HUES64 (cell line): ENCODE measurements at regions not wholly inside any gene's neighbourhood (a gene's known extent, or its start where the extent isn't known, plus 50 kb on each side); places are given as distances from the start of the nearest gene placed in this dataset.

ENCODE experiments used
- H3K27ac ChIP-seq: 2 replicates; pipeline ENCODE4 v1.7.0; 2013; ENCODE audit warnings: low read depth, low read length, inconsistent platforms
- H3K27me3 ChIP-seq: 2 replicates; pipeline ENCODE4 v1.6.1; 2013; ENCODE audit warnings: mild to moderate bottlenecking, low read length; ENCODE audit not compliant: insufficient read depth
- H3K36me3 ChIP-seq: 2 replicates; pipeline ENCODE4 v1.6.1; 2013; ENCODE audit warnings: mild to moderate bottlenecking, low read length; ENCODE audit not compliant: insufficient read depth
- H3K4me1 ChIP-seq: 2 replicates; pipeline ENCODE4 v1.6.1; 2013; ENCODE audit warnings: mild to moderate bottlenecking, low read length, moderate library complexity; ENCODE audit not compliant: insufficient read depth
- H3K4me3 ChIP-seq: 2 replicates; pipeline ENCODE4 v1.5.1; 2013; ENCODE audit warnings: mild to moderate bottlenecking, low read length, moderate library complexity
- H3K9ac ChIP-seq: 2 replicates; pipeline ENCODE4 v1.6.1; 2013; ENCODE audit warnings: mild to moderate bottlenecking, low read depth, low read length
- H3K9me3 ChIP-seq: 2 replicates; pipeline ENCODE4 v1.6.1; 2013; ENCODE audit warnings: low read depth, low read length; ENCODE audit not compliant: insufficient read depth
- WGBS: fragments of 150-250, 120-280 bp; methylation state at CpG from one replicate; pipeline ENCODE4 v1.1.7; 2013; ENCODE audit warnings: missing lambda C conversion rate; 5-methylcytosine and 5-hydroxymethylcytosine counted together

DNA sequence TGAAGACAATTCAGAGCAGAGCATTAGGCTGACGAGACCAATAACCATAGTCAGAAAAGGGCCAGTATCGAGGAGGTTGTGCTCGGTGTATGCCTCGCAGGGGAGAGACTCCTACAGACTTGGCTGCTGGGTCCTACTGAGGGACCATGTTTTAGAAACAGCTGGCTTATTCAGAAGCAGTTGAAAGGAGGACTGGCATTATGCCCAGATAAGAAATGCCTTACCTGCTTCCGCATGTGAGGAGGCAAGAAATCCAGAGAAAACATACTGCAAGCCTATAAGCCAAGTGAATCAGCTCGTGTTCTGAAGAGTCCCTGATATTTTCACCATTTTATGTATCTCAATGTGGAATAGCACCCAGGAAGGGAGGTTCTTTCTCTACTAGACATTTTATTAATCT, 434.7 kb downstream of the GRB14 start:
- Histone ChIP-seq H3K27ac (no peak overlapping the region), H3K27me3 (no peaks in the 10 kb centered on the region), H3K4me1 (no peaks in the 10 kb centered on the region), H3K9me3 (no peaks in the 10 kb centered on the region), H3K9ac (no peak overlapping the region), H3K36me3 (no peaks in the 10 kb centered on the region), H3K4me3 (no peak overlapping the region)
- WGBS: 92% methylated on average over 6 of the region's 6 CpGs

DNA sequence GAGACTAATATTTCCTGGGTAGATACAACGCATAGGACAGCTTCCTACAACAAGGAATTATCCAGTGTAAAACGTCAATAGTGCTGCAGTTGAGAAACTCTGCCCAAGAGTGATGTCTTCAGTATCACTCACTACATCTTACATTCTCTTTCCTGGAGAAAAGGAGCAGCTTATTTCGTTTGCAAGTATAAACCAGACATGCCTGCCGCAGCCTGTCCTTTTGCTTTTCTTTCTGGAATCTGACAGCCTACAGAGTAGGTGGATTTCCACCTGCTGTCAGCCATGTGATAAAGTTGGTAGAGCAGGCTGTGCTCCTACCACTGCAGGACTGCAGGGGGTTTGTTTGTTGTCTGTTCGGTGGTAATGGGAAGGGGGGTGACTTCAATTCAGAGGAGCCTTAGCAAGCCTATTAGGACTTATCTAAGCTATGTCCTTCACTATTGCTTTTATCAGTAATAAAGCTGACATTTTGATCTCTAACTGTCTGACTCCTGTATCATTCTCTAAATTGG, 439.1 kb downstream of the GRB14 start:
- Histone ChIP-seq H3K27ac (no peak overlapping the region), H3K9ac (no peak overlapping the region), H3K9me3 (no peaks in the 10 kb centered on the region), H3K36me3 (no peaks in the 10 kb centered on the region), H3K27me3 (no peaks in the 10 kb centered on the region), H3K4me1 (peaks cover 4% of the 10 kb centered on the region; the same call in 1 of the 2 replicates), H3K4me3 (no peak overlapping the region)
- 61% methylated on average over 5 of the region's 5 CpGs for WGBS

DNA sequence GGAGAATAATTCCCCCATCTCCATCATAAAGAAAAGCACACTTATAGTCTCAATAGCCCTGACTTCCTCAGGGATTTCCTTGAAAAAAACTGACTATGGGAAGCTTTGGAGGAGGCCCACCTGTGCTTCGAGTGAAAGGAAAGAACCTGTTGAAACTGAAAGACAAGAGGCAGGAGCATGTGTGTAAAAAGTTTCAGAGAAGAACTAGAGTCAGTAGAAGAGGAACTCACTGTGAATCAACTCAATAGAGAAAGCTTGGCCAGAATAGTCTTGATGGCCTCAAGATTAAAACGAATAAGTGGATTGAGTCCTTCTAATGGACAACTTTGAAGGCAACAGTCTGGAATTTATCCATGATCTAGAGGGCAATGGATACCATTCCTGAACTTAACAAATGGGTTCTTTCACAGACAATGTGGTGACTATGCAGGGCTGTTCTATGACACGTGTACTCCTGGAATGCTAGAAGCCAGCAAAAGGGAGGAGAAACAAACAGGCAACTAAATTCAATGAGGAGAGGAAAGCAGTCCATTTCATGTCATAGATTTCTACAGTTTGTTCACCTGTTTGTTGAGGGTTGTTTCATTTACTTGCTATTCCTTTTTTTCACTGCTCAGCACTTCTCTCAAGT, 442.3 kb downstream of the GRB14 start:
- H3K27me3 ChIP-seq: no peaks in the 10 kb centered on the region
- 91% methylated on average over 3 of the region's 3 CpGs for WGBS
- no peak overlapping the region for H3K9ac ChIP-seq
- peaks cover 4% of the 10 kb centered on the region; the same call in 1 of the 2 replicates for H3K4me1 ChIP-seq
- no peak overlapping the region for H3K4me3 ChIP-seq
- 0 out of 2 replicates have a peak, but pooled peaks cover 6% of the 10 kb centered on the region for H3K9me3 ChIP-seq
- no peak overlapping the region for H3K27ac ChIP-seq
- H3K36me3 ChIP-seq: no peaks in the 10 kb centered on the region

DNA sequence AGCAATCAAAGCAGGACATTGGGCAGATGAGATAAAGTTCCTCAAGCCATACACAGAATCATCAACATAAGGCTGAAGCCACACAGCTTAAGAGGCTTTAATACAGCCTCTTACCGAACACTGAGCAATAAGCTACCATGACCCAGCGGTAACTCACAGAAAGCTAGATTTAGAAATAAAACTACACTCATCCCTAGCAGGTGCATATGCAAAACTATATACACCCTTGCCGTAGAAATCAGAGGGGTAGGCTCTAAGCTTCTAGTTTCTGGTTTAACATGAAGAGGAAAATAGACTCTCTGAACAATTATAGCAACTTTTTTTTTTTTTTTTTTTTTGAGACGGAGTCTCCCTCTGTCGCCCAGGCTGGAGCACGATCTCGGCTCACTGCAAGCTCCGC, 428.8 kb upstream of the FIGN start:
- Histone ChIP-seq H3K9ac (no peak overlapping the region), H3K4me3 (no peak overlapping the region), H3K9me3 (peaks cover 9% of the 10 kb centered on the region; the same call in 1 of the 2 replicates), H3K4me1 (no peaks in the 10 kb centered on the region), H3K36me3 (no peaks in the 10 kb centered on the region), H3K27me3 (no peaks in the 10 kb centered on the region), H3K27ac (no peak overlapping the region)
- 96% methylated on average over 7 of the region's 8 CpGs for WGBS

DNA sequence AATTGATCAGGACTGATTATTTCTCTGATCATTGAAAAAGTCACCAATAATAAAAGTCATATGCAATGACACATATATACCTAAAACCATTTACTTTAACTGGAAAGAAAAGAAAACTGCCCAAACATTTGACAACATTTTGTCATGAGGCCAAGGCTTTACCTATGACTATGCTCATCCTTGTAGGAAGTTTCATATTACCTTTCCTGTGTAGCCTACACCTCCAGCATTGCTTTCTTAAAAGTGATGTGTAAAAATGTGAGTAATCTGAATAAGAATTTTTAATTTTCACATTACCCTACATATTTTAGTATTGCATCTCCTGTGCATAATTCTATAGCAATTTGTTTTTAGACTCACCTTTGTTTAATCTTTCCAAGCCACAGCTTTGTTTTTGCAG, 419.8 kb upstream of the FIGN start:
- Histone ChIP-seq H3K4me3 (no peak overlapping the region), H3K36me3 (no peaks in the 10 kb centered on the region), H3K27me3 (no peaks in the 10 kb centered on the region), H3K4me1 (no peaks in the 10 kb centered on the region), H3K9me3 (peaks cover 4% of the 10 kb centered on the region; the same call in 1 of the 2 replicates), H3K9ac (no peak overlapping the region), H3K27ac (no peak overlapping the region)

DNA sequence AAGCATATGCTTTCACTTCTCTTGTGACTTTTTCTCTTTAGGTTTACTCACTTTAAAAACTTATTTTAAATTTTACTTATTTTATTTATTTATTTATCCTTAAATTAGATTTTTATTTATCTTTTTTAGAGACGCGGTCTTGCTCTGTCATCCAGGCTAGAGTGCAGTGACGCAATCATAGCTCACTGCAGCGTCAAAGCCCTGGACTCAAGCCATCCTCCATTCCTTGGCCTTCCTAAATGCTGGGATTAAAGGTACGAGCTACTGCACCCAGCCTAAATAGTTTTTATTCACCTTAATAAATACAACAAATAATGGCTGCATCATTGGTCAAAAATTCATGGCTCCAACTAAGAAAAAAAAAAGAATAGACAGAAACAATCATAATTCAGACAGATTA, 415.7 kb upstream of the FIGN start:
- Histone ChIP-seq H3K27me3 (no peaks in the 10 kb centered on the region), H3K36me3 (no peaks in the 10 kb centered on the region), H3K9ac (no peak overlapping the region), H3K9me3 (no peaks in the 10 kb centered on the region), H3K4me3 (no peak overlapping the region), H3K4me1 (no peaks in the 10 kb centered on the region), H3K27ac (no peak overlapping the region)
- WGBS: 95% methylated on average over 5 of the region's 5 CpGs

DNA sequence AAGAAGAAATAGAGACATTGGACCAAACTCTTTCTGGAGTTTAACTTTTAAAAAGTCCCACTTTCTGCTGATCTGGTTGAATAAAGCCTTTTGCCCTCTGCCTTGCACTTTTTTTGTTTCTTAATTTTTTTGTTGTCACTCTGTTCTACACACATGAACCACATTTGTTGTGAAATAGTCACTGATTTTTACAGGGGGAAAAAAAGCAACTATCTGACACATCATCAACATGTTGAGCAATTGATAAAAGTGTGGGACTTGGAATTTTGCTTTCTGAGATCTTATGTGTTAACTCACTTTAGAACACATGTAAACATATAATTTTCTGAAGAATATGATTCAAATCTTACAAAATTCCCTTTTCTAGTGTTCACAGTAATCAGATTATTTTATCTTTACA, 414.8 kb upstream of the FIGN start:
- H3K4me1 ChIP-seq: no peaks in the 10 kb centered on the region
- no peaks in the 10 kb centered on the region for H3K27me3 ChIP-seq
- H3K27ac ChIP-seq: no peak overlapping the region
- H3K9ac ChIP-seq: no peak overlapping the region
- no peaks in the 10 kb centered on the region for H3K9me3 ChIP-seq
- H3K36me3 ChIP-seq: no peaks in the 10 kb centered on the region
- H3K4me3 ChIP-seq: no peak overlapping the region

DNA sequence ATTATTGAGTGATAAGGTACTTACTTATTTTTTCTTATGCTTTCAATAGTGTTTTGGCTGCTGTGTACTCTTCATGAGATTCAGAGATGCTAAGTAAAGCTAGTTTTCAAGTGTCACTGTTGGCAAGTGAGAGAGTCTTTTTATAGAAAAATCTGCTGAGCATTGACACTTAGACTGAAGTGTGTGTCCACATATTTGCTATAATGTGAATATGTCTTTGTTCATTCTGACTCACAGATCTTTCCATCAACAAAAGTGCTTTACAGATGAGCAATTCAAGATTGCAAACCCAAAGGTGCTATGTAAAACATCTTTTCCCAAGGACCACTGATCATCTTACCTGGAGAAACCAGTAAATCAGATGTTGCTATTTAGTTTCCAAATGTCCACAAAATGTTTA, 410.6 kb upstream of the FIGN start:
- H3K27me3 ChIP-seq: no peaks in the 10 kb centered on the region
- no peak overlapping the region for H3K27ac ChIP-seq
- H3K4me3 ChIP-seq: no peak overlapping the region
- H3K9ac ChIP-seq: no peak overlapping the region
- H3K4me1 ChIP-seq: no peaks in the 10 kb centered on the region
- no peaks in the 10 kb centered on the region for H3K36me3 ChIP-seq
- no peaks in the 10 kb centered on the region for H3K9me3 ChIP-seq

DNA sequence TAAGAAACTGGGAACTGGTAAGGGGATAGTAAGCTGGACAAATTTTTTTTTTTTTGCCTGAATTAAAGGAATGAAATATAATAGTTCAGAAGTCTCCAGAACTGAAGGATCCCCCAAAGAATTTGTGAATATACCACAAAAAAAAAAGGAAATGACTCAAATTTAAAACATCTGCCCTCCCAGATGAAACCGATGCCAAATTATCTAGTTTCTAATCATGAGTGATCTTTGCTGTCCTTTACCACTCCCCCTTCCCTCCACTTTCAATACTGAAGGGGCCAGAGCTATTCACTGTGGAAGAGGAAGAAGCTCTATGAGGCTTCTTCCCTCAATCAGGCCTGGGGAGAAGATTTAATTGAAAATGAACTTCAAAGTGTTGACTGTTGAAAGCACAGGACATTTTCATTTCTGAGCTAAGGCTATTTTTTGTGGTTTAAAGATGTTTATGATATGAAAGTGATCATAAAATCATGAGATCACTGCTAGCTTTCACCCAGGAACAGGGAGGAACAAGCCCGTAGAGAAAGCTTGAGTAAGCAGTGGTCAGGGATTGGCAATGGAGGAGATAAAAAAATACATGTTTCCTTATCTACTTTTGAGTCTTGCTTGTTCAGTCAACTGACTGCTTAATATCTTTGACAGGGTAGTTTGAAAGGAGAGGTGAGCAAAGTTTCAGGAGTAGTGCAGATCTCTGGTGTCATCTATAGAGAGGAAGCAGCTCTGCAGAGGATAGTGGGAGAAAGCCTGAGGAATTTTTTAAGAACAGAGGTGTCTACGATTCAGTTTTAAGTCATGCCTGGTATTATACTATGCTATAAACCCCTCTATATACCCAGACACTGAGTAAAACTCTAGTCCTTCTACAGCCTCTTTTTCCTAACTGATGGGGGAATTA, 409.5 kb upstream of the FIGN start:
- Histone ChIP-seq H3K27me3 (no peaks in the 10 kb centered on the region), H3K4me1 (no peaks in the 10 kb centered on the region), H3K4me3 (no peak overlapping the region), H3K9me3 (no peaks in the 10 kb centered on the region), H3K36me3 (no peaks in the 10 kb centered on the region), H3K9ac (no peak overlapping the region), H3K27ac (no peak overlapping the region)
- 86% methylated on average over 2 of the region's 3 CpGs for WGBS

DNA sequence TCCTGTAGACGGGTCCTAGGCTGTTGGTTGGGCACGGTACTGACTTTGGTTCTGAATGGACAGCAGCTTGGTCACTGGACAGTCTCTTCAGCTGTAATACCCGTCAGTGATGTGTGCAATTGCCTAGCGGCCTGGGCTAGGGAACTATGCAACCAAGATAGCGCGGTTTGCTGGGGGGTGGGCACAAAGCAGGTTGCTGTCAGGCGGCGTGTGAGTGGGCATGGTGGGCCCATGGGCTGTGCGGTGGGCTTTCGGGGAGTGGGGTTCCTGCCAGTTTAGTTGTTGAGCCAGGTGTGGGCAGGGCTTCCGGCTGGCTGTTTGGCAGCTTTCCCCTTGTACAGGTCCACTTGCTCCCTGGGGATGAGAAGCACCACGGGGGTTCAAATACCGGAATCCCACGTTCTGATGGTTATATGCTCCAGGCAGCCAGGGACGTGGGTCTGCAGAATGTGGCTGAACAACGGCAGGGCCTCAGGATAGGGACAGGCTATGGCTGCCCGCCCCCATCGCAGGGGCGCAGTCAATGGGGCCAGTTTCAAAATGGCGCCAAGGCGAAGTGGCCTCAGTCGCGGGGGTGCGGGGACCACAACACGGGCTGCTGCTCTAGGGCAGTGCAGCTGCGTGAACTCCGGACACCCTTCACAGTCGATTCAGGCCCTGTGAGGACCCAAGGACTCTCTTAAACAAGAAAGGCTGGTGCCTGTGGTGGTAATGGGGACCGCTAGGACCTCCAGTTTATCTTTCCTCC, 407.5 kb upstream of the FIGN start:
- no peaks in the 10 kb centered on the region for H3K36me3 ChIP-seq
- H3K4me1 ChIP-seq: no peaks in the 10 kb centered on the region
- no peak overlapping the region for H3K9ac ChIP-seq
- H3K27me3 ChIP-seq: no peaks in the 10 kb centered on the region
- WGBS: 96% methylated on average over 29 of the region's 29 CpGs
- H3K27ac ChIP-seq: no peak overlapping the region
- no peak overlapping the region for H3K4me3 ChIP-seq
- no peaks in the 10 kb centered on the region for H3K9me3 ChIP-seq

DNA sequence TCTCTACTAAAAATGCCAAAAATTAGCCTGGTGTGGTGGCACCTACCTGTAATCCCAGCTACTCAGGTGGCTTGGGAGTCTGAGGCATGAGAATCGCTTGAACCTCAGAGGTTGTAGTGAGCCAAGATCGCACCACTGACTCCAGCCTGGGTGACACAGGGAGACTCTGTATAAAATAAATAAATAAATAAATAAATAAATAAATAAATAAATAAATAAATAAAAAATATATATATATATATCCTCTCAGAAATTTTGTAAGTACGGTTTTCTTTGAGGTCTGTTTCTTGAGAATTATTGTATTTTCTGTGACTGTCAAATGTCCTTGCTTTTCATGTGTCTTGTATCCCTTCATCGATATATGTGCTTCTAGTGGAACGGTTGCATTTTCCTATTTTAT, 406.9 kb upstream of the FIGN start:
- Histone ChIP-seq H3K27ac (no peak overlapping the region), H3K9me3 (no peaks in the 10 kb centered on the region), H3K27me3 (no peaks in the 10 kb centered on the region), H3K9ac (no peak overlapping the region), H3K36me3 (no peaks in the 10 kb centered on the region), H3K4me1 (no peaks in the 10 kb centered on the region), H3K4me3 (no peak overlapping the region)
- WGBS: 96% methylated on average over 4 of the region's 5 CpGs
